ENCODE measurements at regions not wholly inside any gene's neighbourhood (a gene's known extent, or its start where the extent isn't known, plus 50 kb on each side); places are given as distances from the start of the nearest gene placed in this dataset.

DNA sequence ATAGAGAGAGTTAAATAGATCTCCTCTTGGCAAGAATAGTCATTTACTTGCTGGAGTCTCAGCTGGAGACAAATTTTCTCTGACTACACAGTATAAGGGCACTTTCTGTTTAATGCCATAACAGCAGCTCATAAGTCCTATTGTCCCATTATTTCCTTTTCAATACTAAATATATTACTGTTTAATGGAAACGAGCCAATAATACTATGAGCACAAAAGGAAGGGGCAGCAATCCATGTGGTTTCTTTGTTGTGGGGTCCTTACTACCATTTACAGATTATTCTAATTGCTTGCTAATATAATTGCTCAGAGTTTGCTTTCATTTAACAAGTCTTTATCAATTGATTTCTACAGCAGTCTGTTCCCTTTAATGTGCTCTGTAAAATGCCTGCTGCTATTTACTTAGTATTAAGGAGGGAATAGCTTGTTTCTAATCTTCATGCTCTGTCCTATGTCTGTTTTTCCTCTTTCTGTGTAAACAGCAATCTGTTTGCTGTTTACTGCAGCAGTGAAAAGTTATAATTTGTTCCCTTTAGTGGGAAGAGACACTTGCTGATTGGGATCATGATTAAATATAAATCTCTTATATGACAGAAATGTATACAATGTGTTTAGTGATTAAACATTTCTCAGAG, 296.2 kb upstream of the SMIM30 start:
- TF ChIP-seq, protein P1, sequence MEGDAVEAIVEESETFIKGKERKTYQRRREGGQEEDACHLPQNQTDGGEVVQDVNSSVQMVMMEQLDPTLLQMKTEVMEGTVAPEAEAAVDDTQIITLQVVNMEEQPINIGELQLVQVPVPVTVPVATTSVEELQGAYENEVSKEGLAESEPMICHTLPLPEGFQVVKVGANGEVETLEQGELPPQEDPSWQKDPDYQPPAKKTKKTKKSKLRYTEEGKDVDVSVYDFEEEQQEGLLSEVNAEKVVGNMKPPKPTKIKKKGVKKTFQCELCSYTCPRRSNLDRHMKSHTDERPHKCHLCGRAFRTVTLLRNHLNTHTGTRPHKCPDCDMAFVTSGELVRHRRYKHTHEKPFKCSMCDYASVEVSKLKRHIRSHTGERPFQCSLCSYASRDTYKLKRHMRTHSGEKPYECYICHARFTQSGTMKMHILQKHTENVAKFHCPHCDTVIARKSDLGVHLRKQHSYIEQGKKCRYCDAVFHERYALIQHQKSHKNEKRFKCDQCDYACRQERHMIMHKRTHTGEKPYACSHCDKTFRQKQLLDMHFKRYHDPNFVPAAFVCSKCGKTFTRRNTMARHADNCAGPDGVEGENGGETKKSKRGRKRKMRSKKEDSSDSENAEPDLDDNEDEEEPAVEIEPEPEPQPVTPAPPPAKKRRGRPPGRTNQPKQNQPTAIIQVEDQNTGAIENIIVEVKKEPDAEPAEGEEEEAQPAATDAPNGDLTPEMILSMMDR (IDR thresholded peaks at IDR 0.05; ENCODE audit: borderline replicate concordance, extremely low read depth, low read length, poor library complexity, severe bottlenecking): no peak
- TF ChIP-seq EZH2 (IDR thresholded peaks at IDR 0.05; ENCODE audit: borderline replicate concordance, low read depth, low read length, severe bottlenecking): no peak

Measured in DND-41 (cell line).